ENCODE measurements at regions not wholly inside any gene's neighbourhood (a gene's known extent, or its start where the extent isn't known, plus 50 kb on each side); places are given as distances from the start of the nearest gene placed in this dataset.
A peak's percentile ranks its signal among the peaks of the same experiment; 100 is the strongest.

GRCh38 chr1:71179997-71180396 lies 99.2 kb upstream of the ZRANB2 start:
- DNase-seq: no peak

- DNase-seq: no peak
Observed at GRCh38 chr1:71170925-71171324, 90.1 kb upstream of the ZRANB2 start.

GRCh38 chr1:71167505-71167904 lies 86.7 kb upstream of the ZRANB2 start:
- DNase-seq: no peak

GRCh38 chr1:71166178-71167173 lies 85.6 kb upstream of the ZRANB2 start:
- DNase-seq: peak; percentile 23

- DNase-seq: no peak
Observed at GRCh38 chr1:71157715-71158114, 76.9 kb upstream of the ZRANB2 start.

GRCh38 chr1:71157151-71157550 lies 76.3 kb upstream of the ZRANB2 start:
- no peak for DNase-seq

GRCh38 chr1:71156590-71156989 lies 75.8 kb upstream of the ZRANB2 start:
- no peak for DNase-seq

- no peak for DNase-seq
Observed at GRCh38 chr1:71154429-71154828, 73.6 kb upstream of the ZRANB2 start.

GRCh38 chr1:71153826-71154225 lies 73.0 kb upstream of the ZRANB2 start:
- DNase-seq: no peak

- no peak for DNase-seq
Observed at GRCh38 chr1:71147637-71148360, 67.0 kb upstream of the ZRANB2 start.

- DNase-seq: peak; percentile 19
Observed at GRCh38 chr1:71135571-71135970, 54.7 kb upstream of the ZRANB2 start.

All from fibroblast of skin of abdomen (primary cell).